Erythroblast (primary cell): ENCODE measurements at regions not wholly inside any gene's neighbourhood (a gene's known extent, or its start where the extent isn't known, plus 50 kb on each side); places are given as distances from the start of the nearest gene placed in this dataset.

Experiments used
- GATA1 ChIP-seq: IDR thresholded peaks from 2 replicates; pipeline ENCODE4 v1.6.1; 2011; ENCODE audit warnings: low read depth, mild to moderate bottlenecking, control low read depth, low read length, moderate library complexity
- POLR2A ChIP-seq: IDR thresholded peaks from 2 replicates; pipeline ENCODE4 v1.6.1; 2011; ENCODE audit warnings: mild to moderate bottlenecking, low read length

DNA sequence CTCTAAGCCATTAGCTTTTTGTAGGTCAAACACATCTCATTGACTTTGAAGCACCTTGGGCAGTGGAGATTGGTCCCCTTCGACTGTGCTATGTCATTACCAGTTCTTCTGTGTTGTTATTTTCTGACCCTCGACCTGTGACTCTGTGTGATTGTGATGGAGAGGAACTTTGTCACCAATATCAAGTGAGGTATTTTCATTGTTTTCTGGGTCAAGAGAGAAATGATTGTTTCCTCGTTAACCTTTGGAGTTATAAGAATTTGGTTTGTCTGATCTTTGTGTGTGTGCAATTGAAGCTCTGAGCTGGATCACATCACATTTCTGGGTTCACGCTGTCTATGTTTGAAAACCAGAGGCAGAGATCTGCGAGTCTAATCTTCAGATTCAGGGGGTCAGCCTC is 432.2 kb upstream of the KLF6 start:
- TF ChIP-seq POLR2A, result no peak
- TF ChIP-seq GATA1, result no peak
